Vagina (tissue), 2 donors: ENCODE measurements at regions not wholly inside any gene's neighbourhood (a gene's known extent, or its start where the extent isn't known, plus 50 kb on each side); places are given as distances from the start of the nearest gene placed in this dataset.

Experiments used
- DNase-seq, 2 donors: peaks; one replicate each; pipeline ENCODE4 v3.0.0-alpha.2; 2017; ENCODE audit errors: extremely low spot score in 2 of 2
- H3K27ac ChIP-seq: fragments of 200-600 bp; sonication (generic); one replicate; pipeline ENCODE4 v1.5.1; 2019
- H3K27me3 ChIP-seq: fragments of 200-600 bp; sonication (generic); one replicate; pipeline ENCODE4 v1.5.1; 2019
- H3K36me3 ChIP-seq, 2 donors: fragments of 200-600 bp; sonication (generic); one replicate each; pipeline ENCODE4 v1.5.1; 2017 to 2019
- H3K4me1 ChIP-seq: fragments of 200-600 bp; sonication (generic); one replicate; pipeline ENCODE4 v1.5.1; 2019
- H3K4me3 ChIP-seq, 2 donors: fragments of 200-600 bp; sonication (generic); 1 replicate in 1 of 2; 2 replicates in 1 of 2; pipeline ENCODE4 v1.5.1; 2016 to 2019
- H3K9me3 ChIP-seq: fragments of 200-600 bp; sonication (generic); one replicate; pipeline ENCODE4 v1.5.1; 2019
- POLR2A ChIP-seq, 2 donors: fragments of 450-650 bp; IDR thresholded peaks; one replicate each; pipeline ENCODE4 v1.6.1; 2017; ENCODE audit warnings: antibody characterized with exemption in 2 of 2, mild to moderate bottlenecking in 2 of 2, moderate library complexity in 2 of 2
- POLR2AphosphoS5 ChIP-seq, 2 donors: sonication (generic); formaldehyde crosslinking; IDR thresholded peaks; one replicate each; pipeline ENCODE4 v1.9.0; 2017; ENCODE audit warnings: antibody characterized with exemption in 2 of 2, mild to moderate bottlenecking in 2 of 2, low read depth in 1 of 2; ENCODE audit not compliant: insufficient read depth in 1 of 2
- intact Hi-C: fragments of 100-400 bp; cut with DNase I; formaldehyde crosslinking; loops from one replicate; pipeline ENCODE4 v1.15.1; 2023
- TF ChIP-seq, protein P1 (sequence below), 3 experiments: fragments of 450-650 bp in 2 of 3; fragments of 200-600 bp in 1 of 3; sonication (generic) in 1 of 3; IDR thresholded peaks; one replicate each; pipeline ENCODE4 v1.5.1; 2017 to 2019; ENCODE audit warnings: antibody characterized with exemption in 3 of 3, mild to moderate bottlenecking in 2 of 3, moderate library complexity in 2 of 3

DNA sequence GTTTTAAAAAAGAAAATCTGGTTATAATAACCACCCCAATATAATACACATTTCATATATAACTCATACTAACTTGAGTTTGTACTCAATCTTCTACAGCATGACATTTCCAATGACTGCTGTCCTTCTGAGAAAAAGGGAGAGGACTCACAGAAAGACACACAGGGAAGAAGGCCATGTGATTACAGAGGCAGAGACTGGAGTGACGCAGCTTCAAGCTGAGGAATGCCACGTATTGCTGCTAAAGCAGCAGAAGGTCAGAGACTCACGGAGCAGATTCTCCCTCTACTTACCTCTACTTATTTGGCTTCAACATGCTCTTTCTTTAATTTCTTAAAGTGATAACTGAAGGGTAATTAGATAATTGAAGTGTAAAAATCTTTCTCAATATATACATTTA, 753.5 kb upstream of the PKDCC start:
- H3K27me3 ChIP-seq = no peaks in the 10 kb centered on the region
- no peak overlapping the region for H3K27ac ChIP-seq
- no peaks in the 10 kb centered on the region for H3K4me1 ChIP-seq
- H3K4me3 ChIP-seq = no peak overlapping the region
- TF ChIP-seq POLR2A (IDR thresholded peaks at IDR 0.05) (no peak), POLR2AphosphoS5 (IDR thresholded peaks at IDR 0.05; ENCODE audit: insufficient read depth in 1 of 2, low read depth in 1 of 2) (no peak)
- TF ChIP-seq, protein P1, sequence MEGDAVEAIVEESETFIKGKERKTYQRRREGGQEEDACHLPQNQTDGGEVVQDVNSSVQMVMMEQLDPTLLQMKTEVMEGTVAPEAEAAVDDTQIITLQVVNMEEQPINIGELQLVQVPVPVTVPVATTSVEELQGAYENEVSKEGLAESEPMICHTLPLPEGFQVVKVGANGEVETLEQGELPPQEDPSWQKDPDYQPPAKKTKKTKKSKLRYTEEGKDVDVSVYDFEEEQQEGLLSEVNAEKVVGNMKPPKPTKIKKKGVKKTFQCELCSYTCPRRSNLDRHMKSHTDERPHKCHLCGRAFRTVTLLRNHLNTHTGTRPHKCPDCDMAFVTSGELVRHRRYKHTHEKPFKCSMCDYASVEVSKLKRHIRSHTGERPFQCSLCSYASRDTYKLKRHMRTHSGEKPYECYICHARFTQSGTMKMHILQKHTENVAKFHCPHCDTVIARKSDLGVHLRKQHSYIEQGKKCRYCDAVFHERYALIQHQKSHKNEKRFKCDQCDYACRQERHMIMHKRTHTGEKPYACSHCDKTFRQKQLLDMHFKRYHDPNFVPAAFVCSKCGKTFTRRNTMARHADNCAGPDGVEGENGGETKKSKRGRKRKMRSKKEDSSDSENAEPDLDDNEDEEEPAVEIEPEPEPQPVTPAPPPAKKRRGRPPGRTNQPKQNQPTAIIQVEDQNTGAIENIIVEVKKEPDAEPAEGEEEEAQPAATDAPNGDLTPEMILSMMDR (IDR thresholded peaks at IDR 0.05) = no peak
- intact Hi-C loops = no loop called here
- H3K36me3 ChIP-seq = no peaks in the 10 kb centered on the region
- DNase-seq = no peak
- H3K9me3 ChIP-seq = no peaks in the 10 kb centered on the region

DNA sequence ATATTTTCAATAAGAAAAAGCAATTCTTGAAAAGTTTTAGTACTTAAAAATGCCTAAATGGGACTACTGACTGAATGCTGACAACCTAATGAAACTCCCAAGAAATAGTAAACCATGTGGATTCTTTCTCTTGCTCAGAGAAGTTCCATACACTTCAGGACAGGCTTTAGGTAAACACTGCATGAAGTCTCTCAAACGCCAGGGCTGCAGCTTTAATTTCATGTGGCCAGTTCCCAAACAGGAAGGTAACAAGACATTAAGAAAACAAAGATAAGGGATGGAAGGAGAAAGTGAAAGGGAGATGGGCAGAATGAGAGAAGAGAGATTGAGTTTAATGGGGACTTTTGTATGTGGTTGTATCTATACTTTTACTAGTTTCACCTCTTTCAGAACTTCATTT, 734.7 kb upstream of the PKDCC start:
- Histone ChIP-seq H3K9me3 (no peaks in the 10 kb centered on the region), H3K27ac (no peak overlapping the region), H3K36me3 (no peaks in the 10 kb centered on the region), H3K4me1 (no peaks in the 10 kb centered on the region), H3K4me3 (no peak overlapping the region), H3K27me3 (no peaks in the 10 kb centered on the region)
- TF ChIP-seq, protein P1 (IDR thresholded peaks at IDR 0.05) = no peak
- TF ChIP-seq POLR2A (IDR thresholded peaks at IDR 0.05) (no peak), POLR2AphosphoS5 (IDR thresholded peaks at IDR 0.05; ENCODE audit: insufficient read depth in 1 of 2, low read depth in 1 of 2) (no peak)
- no peak for DNase-seq
- intact Hi-C loops = no loop called here

DNA sequence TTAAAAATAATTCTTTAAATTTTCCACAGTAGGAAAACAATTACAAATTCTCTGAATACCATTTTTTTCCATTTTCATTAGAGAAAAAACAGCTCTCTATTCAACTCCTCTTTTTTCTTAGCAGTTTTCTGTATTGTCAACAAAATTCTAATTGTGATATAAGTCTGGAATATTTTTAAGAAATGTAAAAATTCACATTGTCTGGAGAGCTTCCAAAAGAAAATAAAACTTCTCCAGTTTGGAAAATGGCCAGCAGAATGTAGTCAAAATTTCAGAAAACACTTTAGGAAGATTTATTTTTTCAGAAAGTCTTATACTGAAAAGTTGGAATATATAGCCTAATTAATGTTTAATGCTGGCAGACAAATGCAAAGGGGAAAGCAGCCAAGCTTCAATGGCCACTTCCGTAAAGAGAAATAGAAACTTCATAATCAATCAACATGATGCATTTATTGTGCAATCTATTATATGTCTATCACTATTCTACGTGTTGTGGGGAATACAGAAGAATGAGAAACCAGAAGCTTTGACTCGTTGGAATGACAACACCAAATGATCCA, 733.2 kb upstream of the PKDCC start:
- DNase-seq = no peak
- Histone ChIP-seq H3K9me3 (no peaks in the 10 kb centered on the region), H3K4me1 (no peaks in the 10 kb centered on the region), H3K36me3 (no peaks in the 10 kb centered on the region), H3K27me3 (no peaks in the 10 kb centered on the region), H3K4me3 (no peak overlapping the region), H3K27ac (no peak overlapping the region)
- TF ChIP-seq, protein P1 (IDR thresholded peaks at IDR 0.05) = no peak
- TF ChIP-seq POLR2A (IDR thresholded peaks at IDR 0.05) = no peak
- TF ChIP-seq POLR2AphosphoS5 (IDR thresholded peaks at IDR 0.05; ENCODE audit: insufficient read depth in 1 of 2, low read depth in 1 of 2) = no peak
- intact Hi-C loops = no loop called here

DNA sequence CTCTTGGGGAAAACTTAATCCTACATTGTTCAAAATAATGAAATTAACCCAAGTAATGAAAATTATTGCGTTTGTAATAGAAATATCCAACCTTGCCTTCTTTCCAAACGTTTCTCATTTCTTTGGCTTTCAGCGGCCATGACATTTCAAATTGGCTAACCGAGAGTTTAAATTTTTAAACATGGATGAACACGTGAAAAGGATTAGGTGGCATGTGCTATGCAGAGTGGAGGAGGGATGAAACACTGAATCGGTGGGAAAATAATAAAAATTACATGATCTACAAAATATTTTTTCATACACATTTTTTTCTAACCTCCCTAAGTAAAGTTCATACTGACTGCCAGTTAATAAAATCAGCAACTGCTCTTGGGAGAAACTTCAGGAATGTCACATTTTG, 728.4 kb upstream of the PKDCC start:
- DNase-seq = no peak
- Histone ChIP-seq H3K9me3 (no peaks in the 10 kb centered on the region), H3K27me3 (no peaks in the 10 kb centered on the region), H3K4me3 (no peak overlapping the region), H3K27ac (no peak overlapping the region), H3K4me1 (no peaks in the 10 kb centered on the region), H3K36me3 (no peaks in the 10 kb centered on the region)
- no peak for TF ChIP-seq POLR2AphosphoS5 (IDR thresholded peaks at IDR 0.05; ENCODE audit: insufficient read depth in 1 of 2, low read depth in 1 of 2)
- TF ChIP-seq, protein P1 (IDR thresholded peaks at IDR 0.05) = no peak
- no peak for TF ChIP-seq POLR2A (IDR thresholded peaks at IDR 0.05)
- intact Hi-C loops = no loop called here

DNA sequence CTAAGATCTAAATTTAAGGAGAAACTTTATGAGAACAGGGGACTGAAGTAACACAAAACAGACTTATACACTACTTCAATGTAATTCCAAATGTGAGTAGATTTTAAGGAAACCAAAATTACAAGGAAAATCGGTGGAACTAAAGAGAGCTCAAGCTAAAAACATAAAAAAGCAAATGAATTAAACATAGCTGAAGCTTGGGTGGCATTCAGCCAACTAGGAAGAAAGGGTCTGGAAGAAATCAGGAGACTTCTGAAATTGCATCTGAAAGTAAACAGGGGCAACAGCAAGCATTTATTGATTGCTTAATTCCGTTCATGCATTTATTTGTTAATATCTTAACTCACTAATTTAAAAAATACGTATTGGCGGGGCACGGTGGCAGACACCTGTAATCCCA, 727.3 kb upstream of the PKDCC start:
- Histone ChIP-seq H3K4me1 (no peaks in the 10 kb centered on the region), H3K9me3 (no peaks in the 10 kb centered on the region), H3K27me3 (no peaks in the 10 kb centered on the region), H3K27ac (no peak overlapping the region), H3K36me3 (no peaks in the 10 kb centered on the region), H3K4me3 (no peak overlapping the region)
- DNase-seq = no peak
- TF ChIP-seq, protein P1 (IDR thresholded peaks at IDR 0.05) = no peak
- TF ChIP-seq POLR2AphosphoS5 (IDR thresholded peaks at IDR 0.05; ENCODE audit: insufficient read depth in 1 of 2, low read depth in 1 of 2) = no peak
- intact Hi-C loops = no loop called here
